ENCODE measurements at regions not wholly inside any gene's neighbourhood (a gene's known extent, or its start where the extent isn't known, plus 50 kb on each side); places are given as distances from the start of the nearest gene placed in this dataset.

- no peak for TF ChIP-seq CTCF (IDR thresholded peaks at IDR 0.05)
- TF ChIP-seq EZH2phosphoT487 (IDR thresholded peaks at IDR 0.05), result no peak
- no peak for TF ChIP-seq EZH2 (IDR thresholded peaks at IDR 0.05)
These were observed 272.9 kb upstream of the DPH6 start for GRCh38 chr15:35818846-35819245.

Data from neural progenitor cell (in vitro differentiated cells).